ENCODE measurements at regions not wholly inside any gene's neighbourhood (a gene's known extent, or its start where the extent isn't known, plus 50 kb on each side); places are given as distances from the start of the nearest gene placed in this dataset.

- DNase-seq = no peak
Observed at GRCh38 chr4:125434136-125434535, 119.4 kb downstream of the FAT4 start.

GRCh38 chr4:125440814-125441213, 126.1 kb downstream of the FAT4 start:
- no peaks in the 10 kb centered on the region for H3K4me1 ChIP-seq
- H3K9me3 ChIP-seq = no peaks in the 10 kb centered on the region
- no peak for TF ChIP-seq CTCF (IDR thresholded peaks at IDR 0.05)
- TF ChIP-seq POLR2A (IDR thresholded peaks at IDR 0.05) = no peak
- no peak overlapping the region for H3K4me3 ChIP-seq
- no peak for DNase-seq
- no peak overlapping the region for H3K27ac ChIP-seq
- H3K36me3 ChIP-seq = no peaks in the 10 kb centered on the region
- H3K27me3 ChIP-seq = no peaks in the 10 kb centered on the region

More at GRCh38 chr4:125434136-125434535, 119.4 kb downstream of the FAT4 start:
- H3K4me3 ChIP-seq = no peak overlapping the region
- no peaks in the 10 kb centered on the region for H3K9me3 ChIP-seq
- no peaks in the 10 kb centered on the region for H3K27me3 ChIP-seq
- no peak for TF ChIP-seq CTCF (IDR thresholded peaks at IDR 0.05)
- TF ChIP-seq POLR2A (IDR thresholded peaks at IDR 0.05) = no peak
- H3K4me1 ChIP-seq = no peaks in the 10 kb centered on the region
- H3K36me3 ChIP-seq = no peaks in the 10 kb centered on the region
- no peak overlapping the region for H3K27ac ChIP-seq

GRCh38 chr4:125444166-125444565, 129.4 kb downstream of the FAT4 start:
- Histone ChIP-seq H3K4me1 (no peaks in the 10 kb centered on the region), H3K4me3 (no peak overlapping the region), H3K36me3 (no peaks in the 10 kb centered on the region), H3K27ac (no peak overlapping the region), H3K27me3 (no peaks in the 10 kb centered on the region), H3K9me3 (no peaks in the 10 kb centered on the region)
- DNase-seq = no peak
- no peak for TF ChIP-seq POLR2A (IDR thresholded peaks at IDR 0.05)
- no peak for TF ChIP-seq CTCF (IDR thresholded peaks at IDR 0.05)

- Histone ChIP-seq H3K27me3 (no peaks in the 10 kb centered on the region), H3K36me3 (no peaks in the 10 kb centered on the region), H3K4me1 (no peaks in the 10 kb centered on the region), H3K4me3 (no peak overlapping the region), H3K27ac (no peak overlapping the region), H3K9me3 (no peaks in the 10 kb centered on the region)
- DNase-seq = no peak
- no peak for TF ChIP-seq CTCF (IDR thresholded peaks at IDR 0.05)
- no peak for TF ChIP-seq POLR2A (IDR thresholded peaks at IDR 0.05)
Observed at GRCh38 chr4:125445525-125445924, 130.8 kb downstream of the FAT4 start.

GRCh38 chr4:125447551-125448290, 133.0 kb downstream of the FAT4 start:
- no peak for TF ChIP-seq POLR2A (IDR thresholded peaks at IDR 0.05)
- no peak for TF ChIP-seq CTCF (IDR thresholded peaks at IDR 0.05)
- Histone ChIP-seq H3K36me3 (no peaks in the 10 kb centered on the region), H3K27me3 (no peaks in the 10 kb centered on the region), H3K9me3 (no peaks in the 10 kb centered on the region), H3K27ac (no peak overlapping the region), H3K4me1 (no peaks in the 10 kb centered on the region), H3K4me3 (no peak overlapping the region)
- DNase-seq = no peak

All from Peyer's patch (tissue), 4 donors.